Nucleus accumbens (tissue), 56 donors: ENCODE measurements at regions not wholly inside any gene's neighbourhood (a gene's known extent, or its start where the extent isn't known, plus 50 kb on each side); places are given as distances from the start of the nearest gene placed in this dataset.
A peak's percentile ranks its signal among the peaks of the same experiment; 100 is the strongest.
"Not testable (repeated sequence)": the region's sequence is repeated elsewhere in the genome, so short reads cannot be mapped to it uniquely, and the experiment has no call there.

Experiments used
- DNase-seq, 56 donors: peaks; one replicate each; lab custom pipeline; 2025; lab: John Stamatoyannopoulos, UW

DNA sequence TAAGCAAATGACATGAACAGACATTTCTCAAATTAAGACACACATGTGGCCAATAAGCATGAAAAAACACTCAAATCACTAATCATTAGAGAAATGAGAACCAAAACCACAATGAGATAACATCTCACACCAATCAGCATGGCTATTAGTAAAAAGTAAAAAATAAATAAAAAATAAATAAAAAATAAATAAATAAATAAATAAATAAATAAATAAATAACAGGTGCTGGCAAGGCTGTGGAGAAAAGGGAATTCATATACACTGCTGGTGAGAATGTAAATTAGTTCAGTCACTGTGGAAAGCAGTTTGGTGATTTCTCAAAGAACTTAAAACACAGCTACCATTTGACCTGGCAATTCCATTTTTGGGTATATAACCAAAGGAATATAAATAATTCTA lies 167.1 kb upstream of the CNKSR2 start:
- DNase-seq, result no peak

DNA sequence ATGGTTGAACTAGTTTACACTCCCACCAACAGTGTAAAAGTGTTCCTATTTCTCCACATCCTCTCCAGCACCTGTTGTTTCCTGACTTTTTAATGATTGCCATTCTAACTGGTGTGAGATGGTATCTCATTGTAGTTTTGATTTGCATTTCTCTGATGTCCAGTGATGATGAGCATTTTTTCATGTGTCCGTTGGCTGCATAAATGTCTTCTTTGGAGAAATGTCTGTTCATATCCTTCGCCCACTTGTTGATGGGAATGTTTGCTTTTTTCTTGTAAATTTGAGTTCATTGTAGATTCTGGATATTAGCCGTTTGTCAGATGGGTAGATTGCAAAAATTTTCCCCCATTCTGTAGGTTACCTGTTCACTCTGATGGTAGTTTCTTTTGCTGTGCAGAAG lies 155.0 kb upstream of the CNKSR2 start:
- DNase-seq, result not testable (repeated sequence)

DNA sequence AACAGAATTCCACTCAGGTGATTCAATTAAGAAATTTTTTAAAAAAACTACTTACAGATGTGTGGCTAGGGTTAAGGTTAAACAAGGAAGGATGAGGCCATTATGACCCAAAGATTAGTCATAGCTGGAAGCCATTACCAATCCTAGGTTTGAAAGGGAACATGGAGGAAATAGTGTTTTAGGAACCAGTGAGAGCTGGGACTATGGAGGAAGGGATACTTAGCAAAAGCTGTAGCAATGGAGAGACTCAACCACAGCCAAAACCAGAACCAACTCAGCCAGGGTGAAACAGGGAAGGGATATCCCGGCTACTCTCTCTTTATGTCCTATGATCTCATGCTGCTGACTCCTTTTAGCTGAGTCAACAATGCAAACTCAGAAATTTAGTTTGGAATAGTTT lies 148.6 kb upstream of the CNKSR2 start:
- no peak for DNase-seq

DNA sequence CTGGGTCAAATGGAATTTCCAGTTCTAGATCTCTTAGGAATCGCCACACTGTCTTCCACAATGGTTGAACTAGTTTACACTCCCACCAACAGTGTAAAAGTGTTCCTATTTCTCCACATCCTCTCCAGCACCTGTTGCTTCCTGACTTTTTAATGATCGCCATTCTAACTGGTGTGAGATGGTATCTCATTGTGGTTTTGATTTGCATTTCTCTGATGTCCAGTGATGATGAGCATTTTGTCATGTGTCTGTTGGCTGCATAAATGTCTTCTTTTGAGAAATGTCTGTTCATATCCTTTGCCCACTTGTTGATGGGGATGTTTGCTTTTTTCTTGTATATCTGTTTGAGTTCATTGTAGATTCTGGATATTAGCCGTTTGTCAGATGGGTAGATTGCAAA lies 145.2 kb upstream of the CNKSR2 start:
- not testable (repeated sequence) for DNase-seq

DNA sequence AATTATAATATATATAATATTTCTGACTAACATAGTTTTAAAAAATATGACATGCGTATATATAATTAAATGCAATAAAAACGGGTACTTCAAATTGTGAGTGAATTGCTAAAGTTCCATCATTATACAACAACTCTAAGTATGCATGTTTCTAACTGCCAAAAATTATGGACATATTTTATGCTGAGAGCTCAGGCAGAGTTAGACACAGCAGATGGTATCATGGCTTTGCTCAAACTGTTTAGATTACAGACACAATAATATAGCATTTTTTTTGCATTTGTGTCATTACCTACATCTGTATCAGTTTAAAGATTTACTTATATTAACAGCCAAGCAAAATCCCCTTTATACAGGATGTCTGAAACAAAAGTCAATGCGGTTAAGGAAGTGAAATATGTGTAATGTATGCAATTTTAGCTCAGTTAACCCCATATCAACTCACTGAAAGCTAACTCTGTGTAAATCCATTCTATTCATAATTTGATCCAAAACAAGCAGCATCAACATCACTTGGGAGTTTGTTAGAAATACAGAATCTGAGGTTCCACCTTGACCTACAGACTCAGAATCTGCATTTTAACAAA lies 119.1 kb upstream of the CNKSR2 start:
- no peak for DNase-seq

DNA sequence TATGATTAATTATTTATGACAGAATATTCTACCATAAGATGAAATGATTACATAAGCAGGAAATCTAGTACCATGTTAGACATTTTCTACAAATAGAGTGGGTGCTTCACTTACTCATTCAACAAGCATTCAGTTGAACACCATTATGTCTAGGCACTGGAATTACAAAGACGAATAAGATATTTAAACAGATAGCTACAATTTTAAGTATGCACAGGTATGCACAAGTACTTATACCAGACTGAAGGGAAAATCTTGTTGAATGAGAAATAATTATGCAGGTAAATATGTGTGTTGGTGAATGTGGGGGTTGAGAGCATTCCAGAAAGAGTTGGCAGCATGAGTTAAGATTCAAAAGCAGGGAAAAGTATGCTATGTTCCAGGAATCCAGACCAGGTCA lies 107.3 kb upstream of the CNKSR2 start:
- DNase-seq, result no peak

DNA sequence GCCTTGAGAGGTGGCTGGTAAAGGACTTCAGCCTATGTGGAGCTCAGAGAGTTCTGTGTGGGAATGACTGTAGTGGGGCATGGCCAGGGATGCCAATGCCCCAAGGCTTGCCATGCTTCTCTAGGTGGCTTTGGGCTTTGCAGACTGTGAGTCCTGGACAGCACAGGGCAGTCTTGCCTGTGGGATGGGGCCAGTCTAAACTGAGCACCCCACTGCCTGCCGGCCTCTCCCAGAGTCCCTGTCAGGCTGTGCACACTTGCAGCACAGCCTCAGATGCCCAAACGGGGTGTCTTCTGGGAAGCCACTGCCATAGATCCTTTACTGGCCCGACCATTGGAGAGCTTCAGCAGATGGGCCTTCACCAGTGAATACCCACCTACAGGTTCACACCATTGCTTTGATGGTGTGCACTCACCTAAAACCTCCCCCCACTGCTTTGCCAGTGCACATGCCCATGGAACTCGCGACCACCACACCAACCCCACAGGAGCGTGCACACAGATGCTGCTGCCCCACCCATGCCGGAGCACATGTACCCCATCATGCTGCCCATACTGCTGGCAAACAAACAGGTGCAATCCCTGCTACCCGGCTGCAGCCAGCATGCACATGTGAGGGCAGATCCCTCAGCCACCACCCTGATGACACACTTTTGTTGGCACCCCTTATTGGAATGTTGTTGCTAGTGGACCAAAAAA lies 97.3 kb upstream of the CNKSR2 start:
- peak in 1 of 56 donors; percentile 0 for DNase-seq

DNA sequence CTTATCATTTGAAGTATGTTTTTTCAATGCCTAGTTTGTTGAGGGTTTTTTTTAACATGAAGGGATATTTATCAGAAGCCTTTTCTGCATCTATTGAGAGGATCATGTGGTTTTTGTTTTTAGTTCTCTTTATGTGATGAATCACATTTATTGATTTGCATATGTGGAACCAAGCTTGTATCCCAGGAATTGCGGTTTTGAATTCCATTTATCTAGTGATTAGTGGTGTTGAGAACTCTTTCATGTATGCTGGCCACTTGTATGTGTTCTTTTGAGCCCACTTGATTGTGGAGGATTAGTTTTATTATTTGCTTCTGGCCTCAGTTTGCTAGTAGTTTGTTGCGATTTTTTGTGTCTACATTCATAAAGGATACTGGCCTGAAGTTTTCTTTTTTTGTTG lies 85.0 kb upstream of the CNKSR2 start:
- no peak for DNase-seq

DNA sequence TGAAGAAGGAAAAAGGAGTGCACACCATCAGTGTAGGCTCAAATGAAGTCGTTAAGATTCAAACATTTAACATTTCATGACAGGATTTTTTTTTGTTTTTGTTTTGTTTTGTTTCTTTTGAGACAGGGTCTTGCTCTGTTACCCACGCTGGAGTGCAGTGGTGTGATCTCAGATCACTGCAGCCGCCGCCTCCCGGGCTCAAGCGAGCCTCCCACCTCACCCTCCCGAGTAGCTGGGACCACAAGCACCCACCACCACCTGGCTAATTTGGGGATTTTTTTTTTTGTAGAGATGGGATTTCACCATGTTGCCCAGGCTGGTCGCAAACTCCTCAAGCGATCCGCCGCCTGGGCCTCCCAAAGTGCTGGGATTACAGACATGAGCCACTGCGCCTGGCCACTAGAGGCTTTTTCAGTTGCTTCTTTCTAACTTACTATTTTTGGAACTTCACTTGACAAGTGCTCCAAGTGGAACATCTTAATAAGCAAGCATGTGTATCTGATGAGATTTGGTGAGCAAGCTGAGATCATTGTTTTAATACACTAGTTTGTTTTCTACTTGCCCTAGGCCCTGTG lies 78.9 kb upstream of the CNKSR2 start:
- no peak for DNase-seq

DNA sequence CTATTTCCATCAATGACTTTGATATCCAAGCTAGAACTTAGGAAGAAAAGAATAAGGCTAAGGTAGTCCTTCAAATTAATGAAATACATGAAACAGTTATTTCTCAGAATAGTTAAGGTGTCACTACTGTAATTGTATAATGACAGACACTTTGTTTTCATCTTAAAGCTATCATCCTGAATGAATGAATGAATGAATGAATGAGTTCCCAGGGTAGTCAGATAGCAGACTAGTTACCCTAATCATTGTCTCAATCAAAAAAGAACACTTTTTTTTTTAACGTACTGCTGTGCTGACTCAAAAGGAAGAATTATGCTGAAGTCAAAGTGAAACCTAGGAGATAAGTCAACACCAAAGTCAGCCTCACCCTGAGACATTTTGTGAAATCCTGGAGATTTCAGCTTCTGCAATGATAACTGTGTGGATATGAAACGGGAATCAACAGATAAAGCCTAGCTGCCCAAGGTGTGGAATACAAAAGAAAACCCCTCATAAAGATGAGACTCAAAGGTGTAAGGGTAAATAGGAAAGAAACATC lies 68.3 kb upstream of the CNKSR2 start:
- DNase-seq, result no peak

DNA sequence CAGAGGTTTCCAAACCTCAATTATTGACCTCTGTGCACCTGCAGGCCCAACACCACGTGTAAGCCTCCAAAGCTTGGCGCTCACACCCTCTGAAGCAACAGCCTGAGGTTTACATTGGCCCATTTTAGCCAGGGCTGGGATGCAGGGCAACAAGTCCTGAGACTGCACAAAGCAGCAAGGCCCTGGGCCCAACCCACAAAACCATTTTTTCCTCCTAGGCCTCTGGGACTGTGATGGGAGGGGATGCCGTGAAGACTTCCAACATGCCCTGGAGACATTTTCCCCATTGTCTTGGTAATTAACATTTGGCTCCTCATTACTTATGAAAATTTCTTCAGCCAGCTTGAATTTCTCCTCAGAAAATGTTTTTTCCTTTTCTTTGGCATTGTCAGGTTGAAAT lies 54.9 kb upstream of the CNKSR2 start:
- DNase-seq, result no peak
